Left hindlimb (tissue), 1 donor: ENCODE measurements at regions not wholly inside any gene's neighbourhood (a gene's known extent, or its start where the extent isn't known, plus 50 kb on each side); places are given as distances from the start of the nearest gene placed in this dataset.
A peak's percentile ranks its signal among the peaks of the same experiment; 100 is the strongest.
"Not testable (repeated sequence)": the region's sequence is repeated elsewhere in the genome, so short reads cannot be mapped to it uniquely, and the experiment has no call there.

Source experiments
- DNase-seq: peaks from one replicate; pipeline ENCODE4 v3.0.0-alpha.2; 2018

DNA sequence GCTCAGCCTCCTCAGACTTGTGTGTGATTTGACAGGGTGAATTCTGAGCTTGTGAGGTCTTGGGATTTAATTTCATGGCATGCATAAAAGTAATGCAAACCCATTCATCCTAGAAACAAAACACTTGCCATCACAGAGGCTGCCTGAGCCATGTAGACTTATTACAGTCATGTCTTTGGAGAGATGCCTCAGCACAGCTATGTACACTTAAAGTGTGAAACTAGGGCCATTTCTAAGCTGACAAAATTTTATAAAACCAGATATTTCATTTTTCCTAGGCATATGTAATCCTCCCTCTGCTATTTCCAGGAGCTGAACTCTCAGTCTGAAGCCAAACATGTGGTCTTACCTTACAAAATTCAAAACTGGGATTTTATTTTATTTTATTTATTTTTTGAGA lies 322.2 kb upstream of the SPHKAP start:
- DNase-seq: no peak

DNA sequence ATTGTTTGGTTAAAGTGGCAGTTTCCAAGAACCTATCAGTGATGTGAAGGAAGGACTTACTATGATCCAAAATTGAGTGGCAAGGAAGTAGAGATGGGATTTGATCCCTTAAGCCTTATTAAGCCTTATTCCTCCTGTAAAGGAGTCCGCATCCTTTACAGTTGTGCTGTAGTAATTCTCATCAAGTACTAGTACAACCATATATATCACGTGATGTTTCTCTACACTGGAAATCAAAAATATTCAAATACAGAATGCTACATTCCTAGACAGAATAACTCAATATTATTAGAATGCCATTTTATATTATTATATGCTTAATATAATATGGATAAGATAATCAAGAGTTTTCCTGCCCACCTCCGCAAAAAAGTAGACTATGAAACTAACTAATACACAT lies 312.4 kb upstream of the SPHKAP start:
- DNase-seq: no peak

DNA sequence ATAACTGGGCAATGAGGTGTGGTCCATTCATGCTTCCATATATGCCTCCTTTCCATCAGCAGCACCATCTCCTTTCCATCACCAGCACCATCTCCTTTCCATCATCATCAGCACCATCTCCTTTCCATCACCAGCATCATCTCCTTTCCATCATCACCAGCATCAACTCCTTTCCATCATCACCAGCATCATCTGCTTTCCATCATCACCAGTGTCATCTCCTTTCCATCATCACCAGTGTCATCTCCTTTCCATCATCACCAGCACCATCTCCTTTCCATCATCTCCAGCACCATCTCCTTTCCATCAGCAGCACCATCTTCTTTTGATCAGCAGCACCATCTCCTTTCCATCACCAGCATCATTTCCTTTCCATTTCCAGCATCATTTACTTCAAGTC lies 297.5 kb upstream of the SPHKAP start:
- DNase-seq: no peak

DNA sequence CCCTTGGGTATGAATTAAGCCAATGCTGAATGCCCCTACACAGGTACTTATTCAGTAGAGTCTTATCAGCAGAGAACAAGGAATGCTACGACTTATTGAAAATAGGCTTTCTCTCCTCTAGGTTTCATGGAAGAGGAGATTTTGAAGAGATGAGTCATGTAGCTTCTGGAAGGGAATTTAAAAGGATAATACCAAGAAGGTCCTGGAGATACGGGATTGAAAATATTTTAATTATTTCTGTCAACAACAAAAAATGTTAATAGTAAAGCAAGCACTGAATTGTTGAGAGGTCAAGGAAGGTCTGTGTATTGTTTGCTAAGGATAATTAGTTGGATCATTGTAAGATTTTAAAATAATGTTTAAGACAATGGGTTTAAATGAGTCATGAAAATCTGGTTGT lies 293.0 kb upstream of the SPHKAP start:
- no peak for DNase-seq

DNA sequence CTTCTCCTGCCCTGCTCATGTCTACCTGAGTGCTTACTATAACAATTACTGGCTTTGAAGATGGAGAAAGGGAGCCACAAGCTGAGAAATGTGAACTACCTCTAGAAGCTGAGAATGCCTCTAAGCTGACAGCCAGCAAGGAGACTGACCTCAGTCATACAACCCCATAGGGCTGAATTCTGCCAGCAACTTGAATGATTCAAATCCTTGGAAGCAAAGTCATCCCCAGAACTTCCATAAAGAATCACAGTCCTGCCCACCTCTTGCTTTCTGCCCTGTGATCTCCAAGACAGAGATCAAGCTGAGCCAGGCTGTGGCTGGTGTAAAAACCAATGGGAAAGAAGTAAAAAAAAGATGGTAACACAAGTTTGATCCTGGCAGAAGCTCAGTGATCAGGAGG lies 288.2 kb upstream of the SPHKAP start:
- DNase-seq: no peak

DNA sequence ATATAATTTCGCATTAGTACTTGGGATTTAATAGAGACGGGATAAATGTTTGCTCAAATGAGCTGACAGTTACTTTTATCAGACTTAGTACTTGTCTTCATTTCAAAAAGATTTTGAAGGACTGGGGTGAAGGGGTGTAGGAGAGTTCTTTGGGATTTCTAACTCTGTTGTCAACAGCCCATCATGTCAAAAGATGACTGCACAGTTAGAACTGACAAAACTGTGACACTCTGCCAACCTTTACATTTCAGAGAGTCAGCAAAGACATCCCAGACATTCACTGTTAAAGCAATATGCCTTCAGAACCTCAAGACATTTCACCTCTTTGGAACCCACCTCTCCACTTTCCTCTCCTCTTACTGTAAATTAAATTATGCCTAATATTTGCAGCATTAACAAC lies 285.4 kb upstream of the SPHKAP start:
- no peak for DNase-seq

DNA sequence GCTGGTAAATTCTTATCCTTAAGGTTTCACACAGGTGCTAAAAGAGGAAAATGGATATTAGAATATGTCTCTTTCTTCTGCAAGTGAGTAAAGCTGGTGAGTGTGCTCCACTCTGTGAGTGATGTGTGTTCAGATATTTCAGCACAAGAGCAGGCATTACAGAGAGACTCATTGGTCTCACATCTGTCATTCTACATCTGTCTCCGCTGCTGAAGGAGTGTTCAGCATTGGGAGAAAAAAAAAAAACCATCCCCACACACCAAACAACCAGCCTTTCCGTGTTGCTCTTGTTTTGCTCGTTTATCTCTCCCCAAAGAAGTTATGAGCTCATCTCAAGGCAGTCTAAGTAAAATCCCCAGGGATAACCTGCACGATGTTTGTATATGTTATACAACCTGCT lies 283.9 kb upstream of the SPHKAP start:
- no peak for DNase-seq

DNA sequence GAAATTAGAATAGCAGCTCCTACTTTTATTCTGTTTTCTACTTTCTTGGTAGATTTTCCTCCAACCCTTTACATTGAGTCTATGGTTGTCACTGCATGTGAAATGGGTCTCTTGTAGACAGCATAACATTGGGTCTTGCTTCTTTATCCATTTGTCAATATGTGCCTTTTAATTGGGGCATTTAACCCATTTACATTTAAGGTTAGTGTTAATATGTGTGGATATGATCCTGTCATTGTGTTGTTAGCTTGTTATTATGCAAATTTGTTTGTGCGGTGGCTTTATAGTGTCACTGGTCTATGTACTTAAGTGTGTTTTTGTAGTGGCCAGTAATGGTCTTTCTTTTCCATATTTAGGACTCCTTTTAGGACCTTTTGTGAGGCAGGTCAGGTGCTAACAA lies 276.9 kb upstream of the SPHKAP start:
- no peak for DNase-seq

DNA sequence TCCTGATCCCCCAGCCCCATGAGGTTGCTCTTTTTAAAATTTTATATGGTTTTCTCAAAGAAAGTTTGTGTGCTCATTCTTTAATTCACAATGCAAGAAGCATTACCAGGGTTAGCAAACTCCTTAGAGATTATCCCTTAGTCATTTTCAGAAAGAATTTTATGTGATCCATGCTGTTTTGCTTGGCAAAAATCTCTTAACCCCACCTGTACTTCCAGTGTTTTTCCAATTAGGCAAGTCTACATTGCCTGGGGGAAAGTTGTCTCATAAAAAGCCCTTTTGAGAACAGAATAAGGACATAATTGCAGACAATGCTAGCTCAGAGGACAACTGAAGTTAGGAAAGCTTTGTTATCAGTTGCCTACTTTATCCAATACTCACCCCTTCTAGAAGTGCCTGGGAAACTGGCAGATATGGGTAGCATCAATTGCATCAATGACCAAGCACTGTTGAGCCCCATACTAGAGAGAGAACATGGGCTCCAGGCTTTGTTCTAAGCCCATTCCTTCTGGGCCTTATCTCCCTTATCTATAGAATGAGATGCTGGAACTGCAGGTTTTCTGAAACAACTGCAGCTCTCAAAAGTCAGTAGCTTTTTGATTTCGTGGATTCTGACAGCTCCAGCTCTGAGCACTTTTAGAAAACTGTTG lies 265.9 kb upstream of the SPHKAP start:
- no peak for DNase-seq

DNA sequence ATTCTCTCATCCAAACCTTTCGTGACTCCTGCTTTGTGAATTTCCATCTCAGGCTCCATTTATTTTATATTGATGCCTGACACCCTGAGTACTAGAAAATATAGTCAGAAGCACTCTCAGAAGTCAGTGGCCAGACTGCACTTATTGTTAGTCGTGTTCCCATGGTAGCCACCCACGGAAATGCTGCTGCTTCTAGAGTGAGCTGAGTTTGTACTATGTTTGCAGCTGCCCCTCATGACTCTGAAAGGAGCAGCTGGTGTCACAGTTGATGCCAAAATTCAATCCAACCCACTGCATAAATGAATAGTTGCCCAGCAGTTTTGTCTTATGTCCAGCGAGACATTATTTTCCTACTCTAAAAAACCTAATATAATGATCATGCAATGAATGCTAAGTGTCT lies 265.2 kb upstream of the SPHKAP start:
- DNase-seq: peak; percentile 70

DNA sequence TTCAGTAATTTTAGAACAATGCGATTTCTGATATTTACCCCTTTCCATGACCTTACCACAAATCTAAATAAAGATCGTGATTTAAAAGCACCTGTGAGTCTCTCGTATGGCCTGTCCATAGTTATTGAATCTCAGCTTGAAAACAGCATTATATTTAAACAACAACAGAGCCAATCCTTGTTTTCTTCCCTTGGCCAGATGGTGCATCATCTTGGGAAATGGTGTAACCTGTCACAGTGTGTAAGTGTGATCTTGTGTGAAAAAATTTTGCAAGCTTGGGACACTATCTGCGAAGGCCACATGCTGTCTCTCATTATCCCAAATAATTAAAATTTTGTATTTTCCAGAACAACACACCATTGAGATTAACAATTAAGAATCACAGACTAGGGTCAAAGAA lies 262.7 kb upstream of the SPHKAP start:
- DNase-seq: no peak

DNA sequence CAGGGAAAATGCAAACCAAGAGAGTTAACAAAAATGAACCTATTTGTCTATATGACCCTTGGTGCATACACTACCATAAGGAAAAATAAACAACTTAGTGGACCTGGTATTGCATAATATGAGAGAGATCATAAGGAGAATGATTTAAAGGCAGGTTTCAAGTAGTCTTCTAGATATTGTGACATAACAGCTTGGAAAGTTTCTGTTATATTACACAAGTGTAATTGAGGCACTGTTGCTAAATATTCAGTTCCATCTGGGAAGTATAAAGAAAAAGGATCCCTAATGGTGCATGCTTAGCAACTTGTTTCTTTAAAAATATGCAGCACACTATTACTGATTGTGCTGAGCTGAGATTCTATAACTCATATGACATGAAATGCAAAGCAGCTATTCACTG lies 252.2 kb upstream of the SPHKAP start:
- no peak for DNase-seq

DNA sequence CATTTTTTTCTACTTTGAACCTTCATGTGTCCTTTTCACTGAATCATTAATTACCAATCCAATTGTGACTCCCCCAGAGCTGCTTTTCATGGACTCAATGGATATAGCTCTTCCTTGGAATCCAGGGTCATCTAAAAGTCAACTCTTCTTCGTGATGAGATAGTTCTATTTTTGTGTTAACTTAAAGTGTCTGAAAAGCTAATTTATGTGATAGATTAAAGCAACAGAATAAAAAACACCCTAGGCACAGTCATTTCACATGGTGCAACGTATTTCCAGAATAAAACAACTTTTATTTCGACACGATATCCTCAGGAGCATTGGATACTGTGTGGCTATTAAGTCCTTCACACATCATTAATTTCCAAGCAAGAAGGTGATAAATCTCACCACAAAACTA lies 250.6 kb upstream of the SPHKAP start:
- no peak for DNase-seq

DNA sequence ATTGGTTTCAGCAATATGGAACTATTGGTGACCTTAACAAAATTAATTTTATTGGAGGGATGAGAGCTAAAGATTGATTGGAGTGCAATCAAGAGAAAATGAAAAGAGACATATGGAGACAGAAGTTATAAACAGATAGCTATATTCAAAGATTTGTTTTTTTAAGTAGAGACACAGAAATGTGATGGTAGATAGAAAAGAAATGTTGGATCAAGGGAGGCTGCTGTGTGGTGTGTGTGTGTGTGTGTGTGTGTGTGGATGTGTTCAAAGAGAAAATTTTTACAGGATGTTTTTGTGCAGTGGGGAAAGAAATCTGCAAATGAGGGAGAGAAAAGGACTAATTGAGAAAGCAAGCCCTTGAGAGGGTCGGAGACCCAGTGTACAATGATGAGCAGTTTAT lies 249.5 kb upstream of the SPHKAP start:
- no peak for DNase-seq

DNA sequence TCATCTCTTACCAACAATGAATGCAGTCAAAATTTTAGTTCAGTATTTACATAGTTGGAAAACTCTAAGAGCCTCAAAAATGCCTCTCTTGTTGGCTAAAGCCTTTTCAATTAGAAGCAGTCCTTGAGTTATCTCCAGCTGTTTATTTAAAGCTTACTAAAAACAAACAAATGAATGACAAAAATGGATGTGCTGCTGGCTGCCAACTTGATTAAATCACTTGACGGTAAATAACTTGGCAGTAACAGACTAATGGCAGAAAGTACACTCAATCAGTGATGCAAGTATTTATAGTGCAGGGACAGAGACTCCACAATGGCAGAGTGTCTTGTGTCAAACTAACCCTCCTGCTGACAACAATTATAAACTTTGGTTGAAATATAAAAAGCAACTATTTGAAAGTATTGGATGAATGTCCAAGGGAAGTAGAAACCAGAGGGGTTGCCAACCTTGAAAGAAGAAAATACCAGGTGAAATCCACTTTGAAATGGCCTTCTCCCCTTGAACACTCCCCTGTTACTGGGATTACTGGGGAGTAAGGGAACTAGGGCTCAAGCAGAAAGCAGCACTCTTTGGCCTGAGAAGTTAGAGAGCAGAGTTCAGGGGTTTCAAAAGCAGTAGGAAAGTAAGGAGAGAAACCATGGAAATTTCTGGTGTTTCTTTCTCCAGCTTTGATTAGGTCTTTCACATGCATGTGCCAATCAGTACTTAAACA lies 245.2 kb upstream of the SPHKAP start:
- no peak for DNase-seq

DNA sequence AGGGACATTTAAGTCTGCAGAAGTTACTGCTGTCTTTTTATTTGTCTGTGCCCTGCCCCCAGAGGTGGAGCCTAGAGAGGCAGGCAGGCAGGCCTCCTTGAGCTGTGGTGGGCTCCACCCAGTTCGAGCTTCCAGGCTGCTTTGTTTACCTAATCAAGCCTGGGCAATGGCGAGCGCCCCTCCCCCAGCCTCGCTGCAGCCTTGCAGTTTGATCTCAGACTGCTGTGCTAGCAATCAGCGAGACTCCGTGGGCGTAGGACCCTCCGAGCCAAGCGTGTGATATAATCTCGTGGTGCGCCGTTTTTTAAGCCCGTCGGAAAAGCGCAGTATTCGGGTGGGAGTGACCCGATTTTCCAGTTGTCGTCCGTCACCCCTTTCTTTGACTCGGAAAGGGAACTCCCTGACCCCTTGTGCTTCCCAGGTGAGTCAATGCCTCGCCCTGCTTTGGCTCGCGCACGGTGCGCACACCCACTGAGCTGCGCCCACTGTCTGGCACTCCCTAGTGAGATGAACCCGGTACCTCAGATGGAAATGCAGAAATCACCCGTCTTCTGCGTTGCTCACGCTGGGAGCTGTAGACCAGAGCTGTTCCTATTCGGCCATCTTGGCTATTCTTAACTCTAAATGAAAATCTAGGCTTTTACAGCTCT lies 244.0 kb upstream of the SPHKAP start:
- DNase-seq: not testable (repeated sequence)

DNA sequence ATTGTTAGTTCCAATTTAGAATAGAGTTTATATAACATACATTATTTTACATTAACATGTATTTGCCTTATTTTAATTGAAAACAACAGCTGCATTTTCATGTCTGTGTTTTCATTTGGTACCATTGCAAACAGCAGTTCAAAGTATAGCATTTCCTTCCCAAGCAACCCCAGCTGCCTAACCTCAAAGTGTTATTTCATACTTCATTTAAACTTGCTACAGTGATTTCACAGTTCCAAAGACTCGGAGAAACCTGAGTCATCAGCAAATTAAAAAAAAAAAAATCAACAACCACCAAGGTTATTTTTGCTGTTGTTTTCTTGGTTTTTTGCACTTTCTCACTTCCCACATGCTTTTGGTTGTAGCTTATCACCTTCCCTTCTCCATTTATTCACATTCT lies 236.5 kb upstream of the SPHKAP start:
- DNase-seq: no peak

DNA sequence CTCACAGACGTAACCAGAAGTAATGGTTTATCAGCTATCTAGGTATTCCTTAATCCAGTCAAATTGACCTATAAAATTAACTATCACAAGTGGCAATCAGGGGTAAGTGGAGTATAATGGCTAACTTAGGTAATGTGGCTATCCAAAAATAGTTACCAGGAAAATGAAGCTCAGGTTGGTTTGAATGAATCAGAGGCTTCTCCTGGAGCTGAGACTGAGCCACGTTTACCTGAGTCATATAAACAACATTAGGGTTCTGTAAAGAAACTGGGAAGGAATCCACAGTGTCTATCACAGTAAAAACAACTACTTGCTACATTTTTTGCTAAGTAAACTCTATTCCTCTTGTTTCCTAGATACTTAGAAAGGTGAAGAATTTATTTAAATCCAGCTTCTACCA lies 236.0 kb upstream of the SPHKAP start:
- DNase-seq: no peak

DNA sequence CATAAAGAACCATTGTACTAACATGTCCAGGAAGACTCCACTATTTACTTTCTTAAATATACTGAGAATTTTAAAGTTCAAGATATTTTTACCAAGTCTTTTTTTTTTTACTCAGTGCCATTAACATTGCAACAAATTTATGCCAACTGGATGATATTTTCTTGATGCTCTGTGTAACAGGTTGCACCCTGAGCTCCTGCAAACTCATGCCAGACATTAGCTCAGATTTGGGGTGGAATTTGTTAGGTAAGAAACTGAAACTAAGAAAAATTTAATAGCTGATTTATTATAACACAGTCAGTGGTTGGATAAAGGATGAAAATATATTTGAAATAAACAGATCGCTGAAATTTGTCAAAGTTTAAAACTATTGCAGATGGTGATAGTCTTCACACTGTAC lies 228.6 kb upstream of the SPHKAP start:
- no peak for DNase-seq

DNA sequence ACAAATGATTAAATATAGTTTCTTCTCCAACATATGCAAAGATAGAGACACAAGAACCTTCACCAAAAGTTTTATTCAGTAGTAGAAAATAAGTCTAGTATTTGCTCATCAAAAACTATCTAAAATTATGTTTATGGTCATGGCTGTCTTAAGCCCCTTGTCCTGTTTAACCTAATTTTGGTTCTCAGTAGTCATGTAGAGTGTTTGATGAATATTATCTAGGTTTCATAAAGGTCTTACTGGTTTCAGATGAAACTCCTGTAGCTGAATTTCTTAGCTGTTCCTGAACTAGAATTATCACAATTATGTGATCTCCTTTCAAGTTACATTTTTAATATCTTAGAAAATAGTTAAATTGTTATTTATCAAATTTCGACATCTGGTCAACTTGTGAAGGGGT lies 228.0 kb upstream of the SPHKAP start:
- no peak for DNase-seq

DNA sequence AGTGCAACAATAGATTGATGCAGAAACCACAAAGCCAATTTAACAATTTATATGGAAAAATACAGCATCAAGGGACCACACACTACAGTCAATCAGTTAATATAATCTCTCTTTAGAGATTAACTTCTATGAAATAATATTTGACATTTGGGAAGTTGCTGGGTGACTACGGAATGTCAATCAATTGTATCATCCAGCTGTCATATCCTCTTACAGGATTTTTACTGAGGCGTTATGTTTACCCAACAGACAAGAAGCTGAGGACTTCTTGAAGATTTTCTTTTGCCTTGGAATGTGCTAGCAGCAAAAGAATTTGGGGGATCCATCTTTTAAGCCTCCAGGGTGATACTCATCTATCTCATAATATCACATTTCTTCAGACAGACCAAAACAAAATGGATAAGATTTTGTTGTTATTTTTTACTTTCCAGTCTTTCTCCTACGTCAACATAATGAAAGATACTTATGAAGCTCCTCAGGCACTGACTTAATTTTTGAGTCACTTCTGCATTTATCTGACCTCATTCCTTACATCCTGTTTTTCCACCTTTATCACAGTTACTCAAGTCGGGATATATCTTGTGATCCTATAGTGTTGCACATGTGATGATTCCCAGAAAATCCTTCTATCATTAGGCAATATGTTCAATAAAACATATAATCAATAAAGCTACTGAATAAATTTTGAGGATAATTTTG lies 227.2 kb upstream of the SPHKAP start:
- no peak for DNase-seq

DNA sequence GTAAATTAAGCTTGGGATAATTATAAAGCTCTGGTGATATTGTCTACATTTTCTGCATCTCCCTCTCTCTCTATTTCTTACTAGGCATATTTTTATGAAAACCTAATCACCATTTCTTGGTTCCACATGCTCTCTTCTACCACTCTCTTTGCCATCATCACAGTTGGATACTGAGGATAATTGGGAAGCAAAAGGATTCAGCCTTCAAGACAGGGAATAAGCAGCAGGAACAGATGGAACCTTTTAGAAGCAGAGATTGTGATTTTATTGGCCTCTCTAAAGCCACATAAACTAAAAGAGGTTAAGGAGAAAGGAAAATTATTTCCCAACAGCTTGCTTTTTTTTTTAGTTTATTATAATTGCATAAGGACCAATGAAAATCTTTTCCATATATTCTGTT lies 226.3 kb upstream of the SPHKAP start:
- DNase-seq: no peak

DNA sequence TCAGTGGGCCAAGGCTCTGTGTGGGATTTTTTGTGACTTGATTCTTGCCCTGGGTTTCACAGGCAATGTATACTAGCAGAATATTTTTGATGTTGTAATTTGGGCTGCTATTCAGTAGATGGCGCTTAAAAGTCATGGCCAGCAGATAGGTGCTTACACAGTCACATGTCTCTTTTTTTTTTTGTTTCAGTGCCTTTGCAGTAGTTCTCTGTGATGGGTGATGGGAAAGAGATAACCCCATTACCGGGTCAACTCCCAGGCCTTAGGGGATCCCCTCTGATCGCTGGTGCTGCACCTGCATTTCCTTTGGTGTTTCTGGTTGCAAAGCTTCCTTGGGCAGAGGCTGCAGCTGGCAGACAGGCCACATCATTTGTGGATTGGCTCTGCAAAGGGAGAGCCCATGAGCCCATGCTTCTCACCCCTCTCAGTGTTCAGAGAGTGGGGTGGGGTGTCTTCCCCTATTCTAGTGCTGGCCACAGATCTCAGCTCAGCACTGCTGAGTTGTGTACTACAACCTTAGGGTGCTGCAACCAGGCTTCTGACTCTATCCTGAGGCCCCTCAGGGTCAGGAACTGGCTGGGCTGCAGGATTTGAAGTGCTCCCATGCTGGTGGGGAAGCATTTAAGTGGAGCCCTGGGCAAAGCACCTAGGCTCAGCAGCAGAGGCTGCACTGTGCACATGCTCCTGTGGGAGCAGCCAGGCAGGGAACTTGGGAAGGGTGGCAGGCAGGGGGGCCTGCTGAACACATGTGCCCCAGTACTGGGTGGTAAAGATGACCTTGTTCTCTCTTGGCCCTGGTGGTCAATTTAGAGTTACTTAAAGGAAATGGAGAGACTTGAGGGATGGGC lies 219.8 kb upstream of the SPHKAP start:
- DNase-seq: no peak
